Suprapubic skin (tissue), 3 donors: ENCODE measurements at regions not wholly inside any gene's neighbourhood (a gene's known extent, or its start where the extent isn't known, plus 50 kb on each side); places are given as distances from the start of the nearest gene placed in this dataset.

Experiments used
- CTCF ChIP-seq, 2 donors: fragments of 200-600 bp in 1 of 2; fragments of 450-650 bp in 1 of 2; sonication (generic) in 1 of 2; IDR thresholded peaks; one replicate each; pipeline ENCODE4 v1.5.1; 2016 to 2019; ENCODE audit warnings: antibody characterized with exemption in 2 of 2, mild to moderate bottlenecking in 1 of 2, moderate library complexity in 1 of 2
- POLR2A ChIP-seq, 2 donors: fragments of 450-650 bp; IDR thresholded peaks; one replicate each; pipeline ENCODE4 v1.6.1; 2017; ENCODE audit warnings: antibody characterized with exemption in 2 of 2, mild to moderate bottlenecking in 2 of 2, moderate library complexity in 2 of 2

- TF ChIP-seq CTCF (IDR thresholded peaks at IDR 0.05) (no peak), POLR2A (IDR thresholded peaks at IDR 0.05) (no peak)
These were observed 288.0 kb upstream of the CHORDC1 start for GRCh38 chr11:90510839-90511238.
